HEK293T (cell line): ENCODE measurements at regions not wholly inside any gene's neighbourhood (a gene's known extent, or its start where the extent isn't known, plus 50 kb on each side); places are given as distances from the start of the nearest gene placed in this dataset.

ENCODE experiments used
- BHLHE40 ChIP-seq: fragments of 450-650 bp; IDR thresholded peaks from 2 replicates; pipeline ENCODE4 v1.6.1; 2016; ENCODE audit warnings: mild to moderate bottlenecking, moderate library complexity, borderline replicate concordance
- ELF4 ChIP-seq: fragments of 450-650 bp; IDR thresholded peaks from 2 replicates; pipeline ENCODE4 v1.6.1; 2017; ENCODE audit warnings: antibody characterized with exemption
- FOXA1 ChIP-seq: fragments of 450-650 bp; IDR thresholded peaks from 2 replicates; pipeline ENCODE4 v1.6.1; 2016; ENCODE audit warnings: mild to moderate bottlenecking
- FOXM1 ChIP-seq: fragments of 450-650 bp; IDR thresholded peaks from 2 replicates; pipeline ENCODE4 v1.6.1; 2017; ENCODE audit warnings: mild to moderate bottlenecking, borderline replicate concordance
- HDGF ChIP-seq: fragments of 450-650 bp; IDR thresholded peaks from 2 replicates; pipeline ENCODE4 v1.6.1; 2017; ENCODE audit warnings: antibody characterized with exemption, borderline replicate concordance
- NFRKB ChIP-seq: fragments of 450-650 bp; IDR thresholded peaks from 2 replicates; pipeline ENCODE4 v1.6.1; 2016; ENCODE audit warnings: mild to moderate bottlenecking, moderate library complexity
- PKNOX1 ChIP-seq: fragments of 450-650 bp; IDR thresholded peaks from 2 replicates; pipeline ENCODE4 v1.6.1; 2016
- SP1 ChIP-seq: fragments of 450-650 bp; IDR thresholded peaks from 2 replicates; pipeline ENCODE4 v1.6.1; 2017
- TARDBP ChIP-seq: fragments of 450-650 bp; IDR thresholded peaks from 2 replicates; pipeline ENCODE4 v1.6.1; 2016

- TF ChIP-seq ELF4 (no peak), BHLHE40 (no peak), FOXA1 (no peak), SP1 (no peak), FOXM1 (no peak), NFRKB (no peak), HDGF (no peak), TARDBP (no peak), PKNOX1 (no peak)
Observed at GRCh38 chr13:99059498-99060075, 81.7 kb upstream of the DOCK9 start.
